HG02798 (cell line): ENCODE measurements at regions not wholly inside any gene's neighbourhood (a gene's known extent, or its start where the extent isn't known, plus 50 kb on each side); places are given as distances from the start of the nearest gene placed in this dataset.

Experiments used
- ATAC-seq: cut with Tn5 transposase; IDR thresholded peaks from one replicate; pipeline ENCODE4 v1.9.1; 2021; ENCODE audit warnings: mild to moderate bottlenecking; ENCODE audit not compliant: unreplicated experiment, poor library complexity

- no peak for ATAC-seq
These were observed 348.4 kb upstream of the PODXL start for GRCh38 chr7:131904760-131905327.

- no peak for ATAC-seq
These were observed 346.9 kb upstream of the PODXL start for GRCh38 chr7:131903315-131903714.

- no peak for ATAC-seq
These were observed 344.4 kb upstream of the PODXL start for GRCh38 chr7:131900785-131901287.

GRCh38 chr7:131899271-131900030 is 343.0 kb upstream of the PODXL start:
- ATAC-seq: no peak

- no peak for ATAC-seq
These were observed 342.0 kb upstream of the PODXL start for GRCh38 chr7:131898418-131898817.

GRCh38 chr7:131897790-131898165 is 341.4 kb upstream of the PODXL start:
- ATAC-seq: no peak

- ATAC-seq: no peak
These were observed 340.8 kb upstream of the PODXL start for GRCh38 chr7:131897016-131897789.

- no peak for ATAC-seq
These were observed 339.9 kb upstream of the PODXL start for GRCh38 chr7:131896165-131896863.

GRCh38 chr7:131895541-131896164 is 339.2 kb upstream of the PODXL start:
- ATAC-seq: no peak

- ATAC-seq: no peak
These were observed 337.4 kb upstream of the PODXL start for GRCh38 chr7:131893631-131894340.

- no peak for ATAC-seq
These were observed 333.7 kb upstream of the PODXL start for GRCh38 chr7:131890176-131890575.

- ATAC-seq: no peak
These were observed 333.2 kb upstream of the PODXL start for GRCh38 chr7:131889572-131890150.

GRCh38 chr7:131883769-131884168 is 327.3 kb upstream of the PODXL start:
- ATAC-seq: no peak

GRCh38 chr7:131883196-131883595 is 326.8 kb upstream of the PODXL start:
- no peak for ATAC-seq

GRCh38 chr7:131882321-131882720 is 325.9 kb upstream of the PODXL start:
- no peak for ATAC-seq

- ATAC-seq: no peak
These were observed 323.6 kb upstream of the PODXL start for GRCh38 chr7:131880078-131880477.

- ATAC-seq: no peak
These were observed 323.0 kb upstream of the PODXL start for GRCh38 chr7:131879424-131879823.

- ATAC-seq: no peak
These were observed 322.3 kb upstream of the PODXL start for GRCh38 chr7:131878777-131879176.

GRCh38 chr7:131873581-131873980 is 317.2 kb upstream of the PODXL start:
- no peak for ATAC-seq
